Limb (tissue), 2 donors: ENCODE measurements at regions not wholly inside any gene's neighbourhood (a gene's known extent, or its start where the extent isn't known, plus 50 kb on each side); places are given as distances from the start of the nearest gene placed in this dataset.
"Not testable (repeated sequence)": the region's sequence is repeated elsewhere in the genome, so short reads cannot be mapped to it uniquely, and the experiment has no call there.

ENCODE experiments used
- DNase-seq, 2 donors: peaks; one replicate each; pipeline ENCODE4 v3.0.0-alpha.2; 2016; ENCODE audit errors: extremely low spot score in 2 of 2

GRCh38 chr2:228599297-228599696, 417.8 kb upstream of the SPHKAP start:
- no peak for DNase-seq

- no peak for DNase-seq
Measured at GRCh38 chr2:228597032-228597431, 415.5 kb upstream of the SPHKAP start.

GRCh38 chr2:228594012-228594411, 412.5 kb upstream of the SPHKAP start:
- no peak for DNase-seq

- DNase-seq, result no peak
Measured at GRCh38 chr2:228592925-228593324, 411.4 kb upstream of the SPHKAP start.

- no peak for DNase-seq
Measured at GRCh38 chr2:228590681-228591080, 409.2 kb upstream of the SPHKAP start.

GRCh38 chr2:228589115-228589514, 407.6 kb upstream of the SPHKAP start:
- DNase-seq, result no peak

- no peak for DNase-seq
Measured at GRCh38 chr2:228581731-228582130, 400.2 kb upstream of the SPHKAP start.

GRCh38 chr2:228575897-228576296, 394.4 kb upstream of the SPHKAP start:
- no peak for DNase-seq

GRCh38 chr2:228568275-228568674, 386.8 kb upstream of the SPHKAP start:
- not testable (repeated sequence) for DNase-seq

GRCh38 chr2:228561816-228562215, 380.3 kb upstream of the SPHKAP start:
- no peak for DNase-seq

GRCh38 chr2:228559774-228560415, 378.4 kb upstream of the SPHKAP start:
- DNase-seq, result no peak

- no peak for DNase-seq
Measured at GRCh38 chr2:228556717-228557116, 375.2 kb upstream of the SPHKAP start.

- no peak for DNase-seq
Measured at GRCh38 chr2:228549441-228550007, 368.0 kb upstream of the SPHKAP start.

- DNase-seq, result no peak
Measured at GRCh38 chr2:228548230-228548629, 366.7 kb upstream of the SPHKAP start.

- no peak for DNase-seq
Measured at GRCh38 chr2:228545748-228546145, 364.3 kb upstream of the SPHKAP start.

GRCh38 chr2:228545041-228545747, 363.7 kb upstream of the SPHKAP start:
- DNase-seq, result no peak

- DNase-seq, result no peak
Measured at GRCh38 chr2:228543117-228543516, 361.6 kb upstream of the SPHKAP start.

- DNase-seq, result no peak
Measured at GRCh38 chr2:228542277-228542676, 360.8 kb upstream of the SPHKAP start.

- DNase-seq, result no peak
Measured at GRCh38 chr2:228541789-228542188, 360.3 kb upstream of the SPHKAP start.

GRCh38 chr2:228540976-228541375, 359.5 kb upstream of the SPHKAP start:
- DNase-seq, result no peak

GRCh38 chr2:228535396-228535795, 353.9 kb upstream of the SPHKAP start:
- no peak for DNase-seq

GRCh38 chr2:228533156-228533555, 351.7 kb upstream of the SPHKAP start:
- DNase-seq, result no peak

GRCh38 chr2:228532233-228532632, 350.7 kb upstream of the SPHKAP start:
- DNase-seq, result no peak
